Testis (tissue), 2 donors: ENCODE measurements at regions not wholly inside any gene's neighbourhood (a gene's known extent, or its start where the extent isn't known, plus 50 kb on each side); places are given as distances from the start of the nearest gene placed in this dataset.

Experiments
- DNase-seq: peaks from one replicate; pipeline ENCODE4 v3.0.0-alpha.2; 2019
- H3K27ac ChIP-seq, 2 donors: fragments of 200-600 bp; sonication (generic); one replicate each; pipeline ENCODE4 v1.5.1; 2019
- H3K27me3 ChIP-seq: fragments of 200-600 bp; sonication (generic); one replicate; pipeline ENCODE4 v1.5.1; 2019
- H3K36me3 ChIP-seq: fragments of 200-600 bp; sonication (generic); one replicate; pipeline ENCODE4 v1.5.1; 2017; ENCODE audit warnings: low read depth; ENCODE audit errors: missing control alignments
- H3K4me1 ChIP-seq: fragments of 200-600 bp; sonication (generic); one replicate; pipeline ENCODE4 v1.5.1; 2019
- H3K4me3 ChIP-seq, 2 donors: fragments of 200-600 bp; sonication (generic); one replicate each; pipeline ENCODE4 v1.5.1; 2017 to 2019
- H3K9me3 ChIP-seq: fragments of 200-600 bp; sonication (generic); one replicate; pipeline ENCODE4 v1.5.1; 2017
- CTCF ChIP-seq, 3 experiments: fragments of 450-650 bp in 2 of 3; fragments of 200-600 bp in 1 of 3; sonication (generic) in 1 of 3; IDR thresholded peaks; one replicate each; pipeline ENCODE4 v1.5.1; 2016 to 2019; ENCODE audit warnings: antibody characterized with exemption in 3 of 3, mild to moderate bottlenecking in 2 of 3, moderate library complexity in 1 of 3
- POLR2A ChIP-seq: fragments of 450-650 bp; IDR thresholded peaks from one replicate; pipeline ENCODE4 v1.6.1; 2017; ENCODE audit warnings: antibody characterized with exemption, mild to moderate bottlenecking, moderate library complexity
- WGBS, 2 donors: methylation state at CpG; one replicate each; pipeline ENCODE4 v1.1.5; 2018; 5-methylcytosine and 5-hydroxymethylcytosine counted together
- intact Hi-C: fragments of 100-400 bp; cut with DNase I; formaldehyde crosslinking; loops from one replicate; pipeline ENCODE4 v1.15.1; 2023; ENCODE audit warnings: low total_unique reads

DNA sequence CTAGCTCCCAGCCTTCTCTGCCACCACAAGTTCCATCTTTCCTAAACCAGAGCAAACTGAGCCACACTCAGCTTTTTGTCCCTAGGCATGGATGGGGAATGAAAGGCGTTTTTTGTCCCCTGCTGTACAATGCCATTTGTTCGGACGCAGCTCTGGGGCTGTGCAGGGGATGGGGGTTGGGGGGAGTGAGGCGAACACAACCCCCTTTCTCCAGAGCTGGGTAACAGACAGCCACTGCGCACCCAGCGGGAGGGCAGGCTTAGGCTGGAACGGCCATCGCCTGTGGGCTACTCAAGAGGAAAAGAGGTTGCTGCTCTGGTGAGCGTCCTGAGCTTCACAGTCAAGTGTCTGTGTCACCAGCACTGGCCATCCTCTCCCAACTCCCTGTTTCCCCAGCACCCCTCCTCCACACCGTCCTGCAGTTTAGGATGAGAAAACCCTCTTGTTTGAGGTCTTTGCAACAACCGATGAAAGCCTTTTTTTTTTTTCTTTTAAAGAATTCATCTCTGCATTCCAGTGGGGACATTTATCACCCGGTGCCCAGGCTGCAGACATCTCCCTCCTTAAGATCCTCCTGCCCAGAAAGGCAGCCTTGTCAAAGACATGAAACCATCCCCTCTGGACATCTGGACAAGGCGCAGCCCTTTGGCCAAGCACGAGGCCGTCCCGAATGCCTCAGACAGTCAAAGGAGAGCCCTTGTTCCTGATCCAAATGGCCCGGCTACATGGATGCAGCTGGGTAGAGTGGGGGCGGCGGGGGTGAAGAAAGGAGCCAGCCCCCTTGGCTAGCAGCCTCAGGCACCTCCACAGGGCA is 419.6 kb downstream of the BCOR start:
- no peak for TF ChIP-seq POLR2A
- TF ChIP-seq CTCF (IDR thresholded peaks at IDR 0.05), result no peak
- DNase-seq, result no peak
- Histone ChIP-seq H3K27me3 (no peaks in the 10 kb centered on the region), H3K27ac (no peak overlapping the region), H3K36me3 (no peaks in the 10 kb centered on the region), H3K9me3 (no peaks in the 10 kb centered on the region), H3K4me3 (no peak overlapping the region), H3K4me1 (no peaks in the 10 kb centered on the region)
- intact Hi-C loops, result no loop called here
- WGBS, 2 donors, result 25 to 48% methylated on average over 4 to 19 of the region's 19 CpGs

- no peaks in the 10 kb centered on the region for H3K4me1 ChIP-seq
- H3K9me3 ChIP-seq, result no peaks in the 10 kb centered on the region
- DNase-seq, result no peak
- H3K27ac ChIP-seq, result no peak overlapping the region
- TF ChIP-seq CTCF (IDR thresholded peaks at IDR 0.05) (no peak), POLR2A (no peak)
- no peaks in the 10 kb centered on the region for H3K36me3 ChIP-seq
- H3K4me3 ChIP-seq, result no peak overlapping the region
- intact Hi-C loops, result no loop called here
- 13 to 37% methylated on average over 3 to 4 of the region's 4 CpGs for WGBS, 2 donors
- H3K27me3 ChIP-seq, result no peaks in the 10 kb centered on the region
These were observed 418.8 kb downstream of the BCOR start for GRCh38 chrX:39678914-39679313.

DNA sequence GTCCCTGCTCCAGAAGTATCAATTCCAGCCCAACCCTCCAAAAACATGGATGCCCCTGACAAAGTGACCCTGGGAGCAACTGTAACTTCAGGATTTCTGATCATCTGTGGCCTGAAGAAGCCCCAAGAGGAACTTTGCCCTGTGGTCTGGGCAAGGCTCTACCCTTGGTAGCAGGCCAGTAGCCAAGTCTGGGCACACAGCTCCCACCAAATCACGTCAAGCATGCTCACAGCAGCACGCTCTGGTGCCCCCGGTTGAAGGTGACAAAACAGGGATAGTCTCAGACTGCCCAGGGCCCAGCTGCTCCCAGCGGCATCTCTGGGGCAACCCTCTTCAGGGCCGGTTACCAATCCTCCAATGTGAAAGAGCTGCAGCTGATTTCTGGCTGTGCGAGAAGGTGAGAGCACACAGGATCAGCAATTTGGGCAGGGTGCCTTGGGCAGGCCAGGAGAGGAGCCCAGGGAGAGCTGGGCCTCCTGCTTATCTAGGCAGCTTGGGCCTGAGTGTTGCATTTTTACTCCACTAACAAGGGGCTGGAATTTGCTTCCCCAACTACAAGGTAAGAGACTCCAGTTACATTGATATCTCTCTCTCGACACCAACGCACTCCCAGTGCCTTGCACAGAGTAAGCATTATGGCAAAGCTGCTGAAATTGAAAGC is 418.1 kb downstream of the BCOR start:
- 49 to 87% methylated on average over 3 to 5 of the region's 8 CpGs for WGBS, 2 donors
- DNase-seq, result no peak

GRCh38 chrX:39681885-39682284 is 415.9 kb downstream of the BCOR start:
- Histone ChIP-seq H3K4me3 (no peak overlapping the region), H3K27ac (no peak overlapping the region), H3K4me1 (no peaks in the 10 kb centered on the region), H3K36me3 (no peaks in the 10 kb centered on the region), H3K27me3 (no peaks in the 10 kb centered on the region), H3K9me3 (no peaks in the 10 kb centered on the region)
- no peak for TF ChIP-seq POLR2A
- no peak for TF ChIP-seq CTCF (IDR thresholded peaks at IDR 0.05)
- no peak for DNase-seq
- intact Hi-C loops, result no loop called here
- WGBS, 2 donors, result 71% methylated on average over 9 of the region's 12 CpGs; no CpG with 5 or more reads in 1 of the 2 donors

More for the DNA sequence above, 418.1 kb downstream of the BCOR start:
- Histone ChIP-seq H3K4me3 (no peak overlapping the region), H3K27me3 (no peaks in the 10 kb centered on the region), H3K9me3 (no peaks in the 10 kb centered on the region), H3K27ac (no peak overlapping the region), H3K36me3 (no peaks in the 10 kb centered on the region), H3K4me1 (no peaks in the 10 kb centered on the region)
- intact Hi-C loops, result no loop called here
- TF ChIP-seq POLR2A, result no peak
- TF ChIP-seq CTCF (IDR thresholded peaks at IDR 0.05), result no peak
